ENCODE measurements at regions not wholly inside any gene's neighbourhood (a gene's known extent, or its start where the extent isn't known, plus 50 kb on each side); places are given as distances from the start of the nearest gene placed in this dataset.
A peak's percentile ranks its signal among the peaks of the same experiment; 100 is the strongest.
"Not testable (repeated sequence)": the region's sequence is repeated elsewhere in the genome, so short reads cannot be mapped to it uniquely, and the experiment has no call there.

GRCh38 chr1:58964428-58964827 is 180.6 kb upstream of the JUN start:
- H3K4me1 Mint-ChIP-seq (ENCODE audit: low read depth): peaks cover 45% of the 10 kb centered on the region
- no peaks in the 10 kb centered on the region for H3K27me3 Mint-ChIP-seq (ENCODE audit: low read depth)
- H3K36me3 Mint-ChIP-seq (ENCODE audit: low read depth): peaks cover 21% of the 10 kb centered on the region
- peaks cover 8% of the 10 kb centered on the region for H3K9me3 Mint-ChIP-seq
- no peak overlapping the region for H3K27ac Mint-ChIP-seq
- no peak overlapping the region for H3K4me3 Mint-ChIP-seq

GRCh38 chr1:58964880-58965279 is 181.0 kb upstream of the JUN start:
- Mint-ChIP-seq H3K4me3 (no peak overlapping the region), H3K4me1 (ENCODE audit: low read depth) (peaks cover 47% of the 10 kb centered on the region), H3K9me3 (peaks cover 8% of the 10 kb centered on the region), H3K36me3 (ENCODE audit: low read depth) (peaks cover 21% of the 10 kb centered on the region), H3K27ac (no peak overlapping the region), H3K27me3 (ENCODE audit: low read depth) (no peaks in the 10 kb centered on the region)

- H3K4me3 Mint-ChIP-seq: no peak overlapping the region
- H3K4me1 Mint-ChIP-seq (ENCODE audit: low read depth): peaks cover 49% of the 10 kb centered on the region
- peak overlapping the region; percentile 52 for H3K27ac Mint-ChIP-seq
- H3K36me3 Mint-ChIP-seq (ENCODE audit: low read depth): peaks cover 18% of the 10 kb centered on the region
- no peaks in the 10 kb centered on the region for H3K27me3 Mint-ChIP-seq (ENCODE audit: low read depth)
- H3K9me3 Mint-ChIP-seq: peaks cover 3% of the 10 kb centered on the region
Measured at GRCh38 chr1:58966103-58966916, 182.5 kb upstream of the JUN start.

GRCh38 chr1:58966917-58967740 is 183.3 kb upstream of the JUN start:
- H3K4me1 Mint-ChIP-seq (ENCODE audit: low read depth): peaks cover 55% of the 10 kb centered on the region

GRCh38 chr1:58968360-58968952 is 184.6 kb upstream of the JUN start:
- Mint-ChIP-seq H3K27ac (peak overlapping the region; percentile 99), H3K4me3 (peak overlapping the region; percentile 59), H3K27me3 (ENCODE audit: low read depth) (no peaks in the 10 kb centered on the region), H3K36me3 (ENCODE audit: low read depth) (peaks cover 17% of the 10 kb centered on the region), H3K9me3 (no peaks in the 10 kb centered on the region), H3K4me1 (ENCODE audit: low read depth) (peaks cover 66% of the 10 kb centered on the region)

More at GRCh38 chr1:58966917-58967740, 183.3 kb upstream of the JUN start:
- Mint-ChIP-seq H3K36me3 (ENCODE audit: low read depth) (peaks cover 17% of the 10 kb centered on the region), H3K9me3 (no peaks in the 10 kb centered on the region), H3K27me3 (ENCODE audit: low read depth) (no peaks in the 10 kb centered on the region), H3K27ac (peak overlapping the region; percentile 26), H3K4me3 (no peak overlapping the region)

GRCh38 chr1:58969176-58969575 is 185.3 kb upstream of the JUN start:
- H3K4me3 Mint-ChIP-seq; H3K9me3 Mint-ChIP-seq; H3K27me3 Mint-ChIP-seq (ENCODE audit: low read depth): not testable (repeated sequence)
- Mint-ChIP-seq H3K4me1 (ENCODE audit: low read depth) (peaks cover 64% of the 10 kb centered on the region), H3K27ac (peak overlapping the region; percentile 99), H3K36me3 (ENCODE audit: low read depth) (peaks cover 17% of the 10 kb centered on the region)

- H3K4me1 Mint-ChIP-seq (ENCODE audit: low read depth): peaks cover 48% of the 10 kb centered on the region
- H3K9me3 Mint-ChIP-seq: no peaks in the 10 kb centered on the region
- H3K36me3 Mint-ChIP-seq (ENCODE audit: low read depth): peaks cover 13% of the 10 kb centered on the region
- no peaks in the 10 kb centered on the region for H3K27me3 Mint-ChIP-seq (ENCODE audit: low read depth)
- H3K27ac Mint-ChIP-seq: no peak overlapping the region
- H3K4me3 Mint-ChIP-seq: no peak overlapping the region
Measured at GRCh38 chr1:58971629-58972140, 187.8 kb upstream of the JUN start.

- peaks cover 44% of the 10 kb centered on the region for H3K4me1 Mint-ChIP-seq (ENCODE audit: low read depth)
- H3K4me3 Mint-ChIP-seq: no peak overlapping the region
- H3K36me3 Mint-ChIP-seq (ENCODE audit: low read depth): peaks cover 15% of the 10 kb centered on the region
- H3K9me3 Mint-ChIP-seq: no peaks in the 10 kb centered on the region
- no peaks in the 10 kb centered on the region for H3K27me3 Mint-ChIP-seq (ENCODE audit: low read depth)
- no peak overlapping the region for H3K27ac Mint-ChIP-seq
Measured at GRCh38 chr1:58975888-58976287, 192.0 kb upstream of the JUN start.

- Mint-ChIP-seq H3K27me3 (ENCODE audit: low read depth) (no peaks in the 10 kb centered on the region), H3K27ac (no peak overlapping the region), H3K4me1 (ENCODE audit: low read depth) (peaks cover 42% of the 10 kb centered on the region), H3K4me3 (no peak overlapping the region), H3K9me3 (no peaks in the 10 kb centered on the region), H3K36me3 (ENCODE audit: low read depth) (peaks cover 11% of the 10 kb centered on the region)
Measured at GRCh38 chr1:58976294-58976693, 192.4 kb upstream of the JUN start.

- peaks cover 8% of the 10 kb centered on the region for H3K36me3 Mint-ChIP-seq (ENCODE audit: low read depth)
- peaks cover 35% of the 10 kb centered on the region for H3K4me1 Mint-ChIP-seq (ENCODE audit: low read depth)
- H3K9me3 Mint-ChIP-seq: no peaks in the 10 kb centered on the region
- no peak overlapping the region for H3K27ac Mint-ChIP-seq
- no peak overlapping the region for H3K4me3 Mint-ChIP-seq
- no peaks in the 10 kb centered on the region for H3K27me3 Mint-ChIP-seq (ENCODE audit: low read depth)
Measured at GRCh38 chr1:58977598-58977997, 193.8 kb upstream of the JUN start.

- Mint-ChIP-seq H3K4me3 (no peak overlapping the region), H3K27ac (peak overlapping the region; percentile 4), H3K9me3 (no peaks in the 10 kb centered on the region), H3K36me3 (ENCODE audit: low read depth) (peaks cover 8% of the 10 kb centered on the region), H3K4me1 (ENCODE audit: low read depth) (peaks cover 33% of the 10 kb centered on the region), H3K27me3 (ENCODE audit: low read depth) (no peaks in the 10 kb centered on the region)
Measured at GRCh38 chr1:58978096-58978495, 194.2 kb upstream of the JUN start.

GRCh38 chr1:58979086-58979485 is 195.2 kb upstream of the JUN start:
- no peak overlapping the region for H3K27ac Mint-ChIP-seq
- H3K27me3 Mint-ChIP-seq (ENCODE audit: low read depth): no peaks in the 10 kb centered on the region
- peak overlapping the region; percentile 32 for H3K4me3 Mint-ChIP-seq
- no peaks in the 10 kb centered on the region for H3K9me3 Mint-ChIP-seq
- H3K4me1 Mint-ChIP-seq (ENCODE audit: low read depth): peaks cover 40% of the 10 kb centered on the region
- peaks cover 11% of the 10 kb centered on the region for H3K36me3 Mint-ChIP-seq (ENCODE audit: low read depth)

GRCh38 chr1:58979677-58980076 is 195.8 kb upstream of the JUN start:
- Mint-ChIP-seq H3K27ac (no peak overlapping the region), H3K36me3 (ENCODE audit: low read depth) (peaks cover 11% of the 10 kb centered on the region), H3K4me3 (peak overlapping the region; percentile 30), H3K9me3 (no peaks in the 10 kb centered on the region), H3K27me3 (ENCODE audit: low read depth) (no peaks in the 10 kb centered on the region), H3K4me1 (ENCODE audit: low read depth) (peaks cover 40% of the 10 kb centered on the region)

GRCh38 chr1:58981392-58981791 is 197.5 kb upstream of the JUN start:
- H3K27ac Mint-ChIP-seq: no peak overlapping the region
- H3K4me1 Mint-ChIP-seq (ENCODE audit: low read depth): peaks cover 36% of the 10 kb centered on the region
- H3K27me3 Mint-ChIP-seq (ENCODE audit: low read depth): no peaks in the 10 kb centered on the region
- peaks cover 8% of the 10 kb centered on the region for H3K36me3 Mint-ChIP-seq (ENCODE audit: low read depth)
- no peak overlapping the region for H3K4me3 Mint-ChIP-seq
- no peaks in the 10 kb centered on the region for H3K9me3 Mint-ChIP-seq
